NT2/D1 (cell line): ENCODE measurements at regions not wholly inside any gene's neighbourhood (a gene's known extent, or its start where the extent isn't known, plus 50 kb on each side); places are given as distances from the start of the nearest gene placed in this dataset.

Experiments
- DNase-seq: peaks from one replicate; pipeline ENCODE4 v3.0.0-alpha.2; 2011; ENCODE audit warnings: low read depth, low spot score
- H3K27me3 ChIP-seq: 2 replicates; pipeline ENCODE4 v1.6.0; 2011; ENCODE audit warnings: mild to moderate bottlenecking; ENCODE audit not compliant: insufficient read length, insufficient read depth
- H3K36me3 ChIP-seq: 2 replicates; pipeline ENCODE4 v1.6.1; 2011; ENCODE audit warnings: mild to moderate bottlenecking, low read length, mixed read lengths; ENCODE audit not compliant: insufficient read depth, insufficient read length
- H3K4me1 ChIP-seq: 2 replicates; pipeline ENCODE4 v1.5.1; 2011; ENCODE audit not compliant: insufficient read depth, insufficient read length
- H3K4me3 ChIP-seq: 2 replicates; pipeline ENCODE4 v1.5.1; 2011; ENCODE audit warnings: low read depth; ENCODE audit not compliant: insufficient read length
- H3K9ac ChIP-seq: 2 replicates; pipeline ENCODE4 v1.6.0; 2011; ENCODE audit warnings: low read depth; ENCODE audit not compliant: insufficient read length
- H3K9me3 ChIP-seq: 2 replicates; pipeline ENCODE4 v1.5.1; 2011; ENCODE audit warnings: mild to moderate bottlenecking, low read length; ENCODE audit not compliant: insufficient read depth
- SUZ12 ChIP-seq: IDR thresholded peaks from 2 replicates; pipeline ENCODE4 v1.6.1; 2011; ENCODE audit not compliant: insufficient read length, insufficient read depth; ENCODE audit errors: extremely low read depth
- YY1 ChIP-seq: IDR thresholded peaks from 2 replicates; pipeline ENCODE4 v1.6.1; 2011; ENCODE audit not compliant: insufficient read length, insufficient read depth
- ZNF274 ChIP-seq: IDR thresholded peaks from 2 replicates; pipeline ENCODE4 v1.6.1; 2011; ENCODE audit warnings: mild to moderate bottlenecking, low read depth, low read length

- no peak overlapping the region for H3K9ac ChIP-seq
- no peaks in the 10 kb centered on the region for H3K4me1 ChIP-seq
- no peaks in the 10 kb centered on the region for H3K9me3 ChIP-seq
- no peaks in the 10 kb centered on the region for H3K36me3 ChIP-seq
- H3K27me3 ChIP-seq = no peaks in the 10 kb centered on the region
- H3K4me3 ChIP-seq = no peak overlapping the region
- no peak for TF ChIP-seq YY1
- DNase-seq = no peak
These were observed 60.7 kb upstream of the HDAC4 start for GRCh38 chr2:239461291-239462190.

GRCh38 chr2:239460780-239461179 lies 60.0 kb upstream of the HDAC4 start:
- H3K4me1 ChIP-seq = no peaks in the 10 kb centered on the region
- no peak overlapping the region for H3K4me3 ChIP-seq
- no peaks in the 10 kb centered on the region for H3K27me3 ChIP-seq
- DNase-seq = no peak
- no peak overlapping the region for H3K9ac ChIP-seq
- no peaks in the 10 kb centered on the region for H3K9me3 ChIP-seq
- no peaks in the 10 kb centered on the region for H3K36me3 ChIP-seq
- TF ChIP-seq YY1 (no peak), ZNF274 (no peak), SUZ12 (no peak)

GRCh38 chr2:239459606-239460005 lies 58.8 kb upstream of the HDAC4 start:
- no peak overlapping the region for H3K4me3 ChIP-seq
- no peak for DNase-seq
- no peak overlapping the region for H3K9ac ChIP-seq
- H3K27me3 ChIP-seq = no peaks in the 10 kb centered on the region
- H3K36me3 ChIP-seq = no peaks in the 10 kb centered on the region
- TF ChIP-seq YY1 (no peak), ZNF274 (no peak), SUZ12 (no peak)
- no peaks in the 10 kb centered on the region for H3K4me1 ChIP-seq
- no peaks in the 10 kb centered on the region for H3K9me3 ChIP-seq

GRCh38 chr2:239459056-239459455 lies 58.2 kb upstream of the HDAC4 start:
- Histone ChIP-seq H3K9ac (no peak overlapping the region), H3K4me1 (no peaks in the 10 kb centered on the region), H3K4me3 (no peak overlapping the region), H3K27me3 (no peaks in the 10 kb centered on the region), H3K9me3 (no peaks in the 10 kb centered on the region), H3K36me3 (no peaks in the 10 kb centered on the region)
- DNase-seq = no peak
- no peak for TF ChIP-seq SUZ12
- no peak for TF ChIP-seq ZNF274
- TF ChIP-seq YY1 = no peak

- Histone ChIP-seq H3K9me3 (no peaks in the 10 kb centered on the region), H3K9ac (no peak overlapping the region), H3K27me3 (no peaks in the 10 kb centered on the region), H3K4me1 (no peaks in the 10 kb centered on the region), H3K36me3 (no peaks in the 10 kb centered on the region), H3K4me3 (no peak overlapping the region)
- DNase-seq = no peak
- TF ChIP-seq SUZ12 = no peak
- TF ChIP-seq ZNF274 = no peak
- no peak for TF ChIP-seq YY1
These were observed 57.0 kb upstream of the HDAC4 start for GRCh38 chr2:239457586-239458445.

- TF ChIP-seq ZNF274 = no peak
- no peak for TF ChIP-seq YY1
- TF ChIP-seq SUZ12 = no peak
- no peaks in the 10 kb centered on the region for H3K27me3 ChIP-seq
- H3K4me3 ChIP-seq = no peak overlapping the region
- no peak overlapping the region for H3K9ac ChIP-seq
- H3K9me3 ChIP-seq = peaks cover 7% of the 10 kb centered on the region
- DNase-seq = no peak
- no peaks in the 10 kb centered on the region for H3K36me3 ChIP-seq
- no peaks in the 10 kb centered on the region for H3K4me1 ChIP-seq
These were observed 56.1 kb upstream of the HDAC4 start for GRCh38 chr2:239456940-239457339.
